ENCODE measurements at regions not wholly inside any gene's neighbourhood (a gene's known extent, or its start where the extent isn't known, plus 50 kb on each side); places are given as distances from the start of the nearest gene placed in this dataset.

GRCh38 chr12:127570793-127571360 is 696.1 kb upstream of the TMEM132C start:
- H3K4me2 ChIP-seq (ENCODE audit: unreplicated experiment), result no peak overlapping the region

DNA sequence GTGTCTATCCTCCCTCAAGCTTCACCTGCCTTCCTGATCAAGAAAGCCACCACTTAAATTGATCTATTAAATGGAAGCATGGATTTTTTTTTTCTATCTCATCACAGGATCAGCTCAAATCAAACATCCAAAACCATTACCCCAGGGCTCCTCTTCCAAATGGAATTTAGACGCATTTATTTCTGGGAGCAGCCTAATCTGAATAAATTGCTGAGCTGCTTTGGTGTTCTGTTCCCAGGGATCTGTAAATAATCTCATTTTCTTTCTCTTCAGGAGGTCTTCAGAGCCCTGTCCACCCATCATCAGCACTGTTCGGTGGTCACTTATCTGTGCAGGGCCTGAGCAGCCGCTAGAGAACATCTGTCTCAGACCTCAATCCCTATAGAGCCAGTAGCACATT is 695.4 kb upstream of the TMEM132C start:
- in situ Hi-C loops (cut with MboI), result no loop called here
- H3K27ac ChIP-seq, result no peak overlapping the region
- no peaks in the 10 kb centered on the region for H3K9me2 ChIP-seq (ENCODE audit: insufficient read depth)
- WGBS, 2 experiments (ENCODE audit: low coverage in 1 of 2, low lambda C conversion rate in 2 of 2, missing lambda C conversion rate in 2 of 2), result 94 to 99% methylated on average over 3 of the region's 3 CpGs
- no peak overlapping the region for H2AFZ ChIP-seq
- no peak for TF ChIP-seq EZH2phosphoT487 (IDR thresholded peaks at IDR 0.05; ENCODE audit: insufficient read depth, low read depth)
- no peak for TF ChIP-seq EZH2 (IDR thresholded peaks at IDR 0.05; ENCODE audit: insufficient read depth, poor library complexity, severe bottlenecking)
- H3K9ac ChIP-seq, result no peak overlapping the region
- no peak overlapping the region for H3K4me3 ChIP-seq
- no peaks in the 10 kb centered on the region for H3K36me3 ChIP-seq (ENCODE audit: low read depth)
- no peaks in the 10 kb centered on the region for H4K20me1 ChIP-seq (ENCODE audit: insufficient read depth)
- no peak overlapping the region for H3K4me2 ChIP-seq (ENCODE audit: unreplicated experiment)
- no peaks in the 10 kb centered on the region for H3K79me2 ChIP-seq (ENCODE audit: insufficient read depth)
- H3F3A ChIP-seq (ENCODE audit: insufficient read depth), result no peaks in the 10 kb centered on the region
- H3K4me1 ChIP-seq (ENCODE audit: insufficient read depth), result 0 out of 2 replicates have a peak, but pooled peaks cover 3% of the 10 kb centered on the region
- DNase-seq, result no peak
- no peaks in the 10 kb centered on the region for H3K9me3 ChIP-seq (ENCODE audit: low read depth)
- peaks cover 6% of the 10 kb centered on the region; the same call in 1 of the 2 replicates for H3K27me3 ChIP-seq (replicated peaks; ENCODE audit: insufficient read depth)

More at GRCh38 chr12:127570793-127571360, 696.1 kb upstream of the TMEM132C start:
- Histone ChIP-seq H3K27ac (no peak overlapping the region), H3K9me2 (ENCODE audit: insufficient read depth) (no peaks in the 10 kb centered on the region), H3K4me3 (no peak overlapping the region), H4K20me1 (ENCODE audit: insufficient read depth) (no peaks in the 10 kb centered on the region), H3K79me2 (ENCODE audit: insufficient read depth) (no peaks in the 10 kb centered on the region), H3K27me3 (replicated peaks; ENCODE audit: insufficient read depth) (peaks cover 6% of the 10 kb centered on the region; the same call in 1 of the 2 replicates), H3K9me3 (ENCODE audit: low read depth) (no peaks in the 10 kb centered on the region), H2AFZ (no peak overlapping the region), H3K4me1 (ENCODE audit: insufficient read depth) (0 out of 2 replicates have a peak, but pooled peaks cover 3% of the 10 kb centered on the region), H3K36me3 (ENCODE audit: low read depth) (no peaks in the 10 kb centered on the region), H3K9ac (no peak overlapping the region), H3F3A (ENCODE audit: insufficient read depth) (no peaks in the 10 kb centered on the region)
- in situ Hi-C loops (cut with MboI), result no loop called here
- WGBS, 2 experiments (ENCODE audit: low coverage in 1 of 2, low lambda C conversion rate in 2 of 2, missing lambda C conversion rate in 2 of 2), result 50 to 61% methylated on average over 10 of the region's 10 CpGs
- TF ChIP-seq EZH2phosphoT487 (IDR thresholded peaks at IDR 0.05; ENCODE audit: insufficient read depth, low read depth) (no peak), EZH2 (IDR thresholded peaks at IDR 0.05; ENCODE audit: insufficient read depth, poor library complexity, severe bottlenecking) (no peak)
- DNase-seq, result peak; percentile 35

DNA sequence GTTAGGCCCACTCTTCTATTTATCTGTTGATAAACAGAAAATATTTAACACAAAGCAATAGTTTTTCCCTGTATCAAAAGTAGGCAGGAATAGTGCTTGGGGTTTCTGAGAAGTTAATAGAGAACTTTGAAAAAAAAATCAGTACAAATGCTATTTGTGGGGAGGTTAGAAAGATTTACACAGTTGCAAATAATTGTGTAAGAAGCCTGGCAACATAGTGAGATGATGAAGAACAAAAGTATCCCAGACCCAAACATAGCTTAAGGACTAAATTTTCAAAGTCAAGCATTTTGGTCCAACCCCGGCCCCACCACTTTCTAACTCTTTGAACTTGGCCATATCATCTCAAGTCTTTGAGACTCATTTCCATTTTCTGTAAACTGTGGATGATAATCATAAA is 687.5 kb upstream of the TMEM132C start:
- H3K4me3 ChIP-seq, result no peak overlapping the region
- H3K27me3 ChIP-seq (replicated peaks; ENCODE audit: insufficient read depth), result no peaks in the 10 kb centered on the region
- peaks cover 14% of the 10 kb centered on the region; the same call in 1 of the 2 replicates for H3K4me1 ChIP-seq (ENCODE audit: insufficient read depth)
- TF ChIP-seq EZH2 (IDR thresholded peaks at IDR 0.05; ENCODE audit: insufficient read depth, poor library complexity, severe bottlenecking) (no peak), EZH2phosphoT487 (IDR thresholded peaks at IDR 0.05; ENCODE audit: insufficient read depth, low read depth) (no peak)
- H3K27ac ChIP-seq, result no peak overlapping the region
- H3K9me2 ChIP-seq (ENCODE audit: insufficient read depth), result no peaks in the 10 kb centered on the region
- no peaks in the 10 kb centered on the region for H3K36me3 ChIP-seq (ENCODE audit: low read depth)
- peak overlapping the region; percentile 2 for H3K4me2 ChIP-seq (ENCODE audit: unreplicated experiment)
- in situ Hi-C loops (cut with MboI), result no loop called here
- 0 out of 2 replicates have a peak, but pooled peaks cover 3% of the 10 kb centered on the region for H3F3A ChIP-seq (ENCODE audit: insufficient read depth)
- H2AFZ ChIP-seq, result no peak overlapping the region
- no peak overlapping the region for H3K9ac ChIP-seq
- WGBS, 2 experiments (ENCODE audit: low coverage in 1 of 2, low lambda C conversion rate in 2 of 2, missing lambda C conversion rate in 2 of 2), result 91 to 94% methylated on average over 1 of the region's 1 CpG
- no peaks in the 10 kb centered on the region for H3K9me3 ChIP-seq (ENCODE audit: low read depth)
- DNase-seq, result peak; percentile 47
- H3K79me2 ChIP-seq (ENCODE audit: insufficient read depth), result no peaks in the 10 kb centered on the region
- no peaks in the 10 kb centered on the region for H4K20me1 ChIP-seq (ENCODE audit: insufficient read depth)

DNA sequence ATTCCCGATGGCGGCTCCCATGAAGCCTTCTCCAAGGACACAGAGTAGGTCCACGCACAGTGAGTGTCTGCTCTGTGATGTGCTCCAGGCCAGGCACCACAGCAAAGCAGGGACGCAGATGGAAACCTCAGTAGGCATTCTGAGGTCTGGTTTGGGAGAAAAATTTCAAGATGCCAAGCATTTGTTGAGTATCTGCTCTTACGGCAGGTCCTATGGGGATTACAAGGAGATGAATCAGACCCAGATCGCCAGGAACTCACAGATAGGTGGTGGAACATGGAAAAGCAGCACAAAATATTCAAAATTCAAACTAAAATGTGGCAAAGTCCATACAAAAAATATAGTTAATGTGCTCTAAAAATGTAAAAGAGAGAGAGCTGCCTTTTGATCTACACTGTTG is 684.9 kb upstream of the TMEM132C start:
- H3F3A ChIP-seq (ENCODE audit: insufficient read depth), result 0 out of 2 replicates have a peak, but pooled peaks cover 3% of the 10 kb centered on the region
- DNase-seq, result peak; percentile 7
- no peaks in the 10 kb centered on the region for H4K20me1 ChIP-seq (ENCODE audit: insufficient read depth)
- H3K4me3 ChIP-seq, result no peak overlapping the region
- TF ChIP-seq EZH2 (IDR thresholded peaks at IDR 0.05; ENCODE audit: insufficient read depth, poor library complexity, severe bottlenecking), result no peak
- TF ChIP-seq EZH2phosphoT487 (IDR thresholded peaks at IDR 0.05; ENCODE audit: insufficient read depth, low read depth), result no peak
- 90 to 92% methylated on average over 6 of the region's 6 CpGs for WGBS, 2 experiments (ENCODE audit: low coverage in 1 of 2, low lambda C conversion rate in 2 of 2, missing lambda C conversion rate in 2 of 2)
- H2AFZ ChIP-seq, result no peak overlapping the region
- H3K9me2 ChIP-seq (ENCODE audit: insufficient read depth), result no peaks in the 10 kb centered on the region
- no peak overlapping the region for H3K9ac ChIP-seq
- H3K4me1 ChIP-seq (ENCODE audit: insufficient read depth), result peaks cover 14% of the 10 kb centered on the region; the same call in 1 of the 2 replicates
- in situ Hi-C loops (cut with MboI), result no loop called here
- H3K27me3 ChIP-seq (replicated peaks; ENCODE audit: insufficient read depth), result no peaks in the 10 kb centered on the region
- H3K4me2 ChIP-seq (ENCODE audit: unreplicated experiment), result no peak overlapping the region
- H3K36me3 ChIP-seq (ENCODE audit: low read depth), result no peaks in the 10 kb centered on the region
- no peak overlapping the region for H3K27ac ChIP-seq
- no peaks in the 10 kb centered on the region for H3K9me3 ChIP-seq (ENCODE audit: low read depth)
- no peaks in the 10 kb centered on the region for H3K79me2 ChIP-seq (ENCODE audit: insufficient read depth)

Data from GM23248 (cell line).